Fibroblast of skin of right biceps (primary cell): ENCODE measurements at regions not wholly inside any gene's neighbourhood (a gene's known extent, or its start where the extent isn't known, plus 50 kb on each side); places are given as distances from the start of the nearest gene placed in this dataset.

Source experiments
- DNase-seq: peaks from one replicate; pipeline ENCODE4 v3.0.0-alpha.2; 2013

DNA sequence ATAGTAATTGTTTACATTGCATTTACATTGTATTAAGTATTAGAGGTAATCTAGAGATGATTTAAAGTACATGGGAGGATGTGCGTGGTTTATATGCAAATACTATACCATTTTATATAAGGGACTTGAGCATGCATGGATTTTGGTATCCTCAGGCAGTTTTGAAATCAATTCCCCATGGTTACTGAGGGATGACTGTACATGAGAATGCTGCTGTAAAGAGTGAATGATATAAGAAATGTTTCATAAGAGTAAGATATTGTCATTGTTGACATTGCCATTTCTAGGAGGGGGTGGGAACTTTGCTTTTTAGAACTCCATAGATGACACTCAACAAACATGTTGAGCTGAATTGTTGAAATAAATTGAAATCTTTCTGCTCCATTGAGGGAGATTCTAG is 185.0 kb downstream of the SEMA6A start:
- no peak for DNase-seq

DNA sequence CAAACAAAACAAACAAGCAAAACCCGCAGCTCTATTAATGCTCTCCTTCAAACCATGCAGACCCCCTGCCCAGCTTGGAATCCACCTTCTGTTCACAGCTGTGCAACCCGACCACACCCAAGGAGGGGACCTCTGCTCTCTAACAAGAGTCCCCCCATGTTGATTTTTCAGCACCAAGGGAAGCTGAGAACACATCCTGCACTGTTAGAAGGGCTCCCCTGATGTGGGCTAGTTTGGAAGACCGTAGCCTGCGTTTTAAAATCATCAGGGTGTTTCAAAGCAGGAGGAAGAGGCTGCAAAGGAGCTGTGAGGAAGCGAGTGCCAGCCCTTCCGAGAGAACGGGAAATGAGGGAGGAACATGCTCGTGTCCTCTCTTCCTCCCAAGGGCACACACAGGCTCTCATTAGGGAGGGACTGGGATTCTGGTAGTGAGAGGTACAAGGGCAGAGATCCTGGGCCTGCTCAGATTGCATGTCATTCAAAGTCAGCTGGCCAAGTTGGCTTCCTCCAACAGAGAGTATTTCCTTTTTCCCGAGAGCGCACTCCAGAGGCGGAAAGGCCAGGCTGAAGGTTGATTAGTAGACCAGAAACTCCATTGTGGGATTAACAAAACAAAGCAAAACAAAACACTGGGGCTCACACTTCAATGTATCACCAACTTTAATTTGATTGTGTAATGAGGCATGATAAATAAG is 185.9 kb downstream of the SEMA6A start:
- DNase-seq, result no peak

- DNase-seq, result no peak
These were observed 186.9 kb downstream of the SEMA6A start for GRCh38 chr5:116387738-116388137.

DNA sequence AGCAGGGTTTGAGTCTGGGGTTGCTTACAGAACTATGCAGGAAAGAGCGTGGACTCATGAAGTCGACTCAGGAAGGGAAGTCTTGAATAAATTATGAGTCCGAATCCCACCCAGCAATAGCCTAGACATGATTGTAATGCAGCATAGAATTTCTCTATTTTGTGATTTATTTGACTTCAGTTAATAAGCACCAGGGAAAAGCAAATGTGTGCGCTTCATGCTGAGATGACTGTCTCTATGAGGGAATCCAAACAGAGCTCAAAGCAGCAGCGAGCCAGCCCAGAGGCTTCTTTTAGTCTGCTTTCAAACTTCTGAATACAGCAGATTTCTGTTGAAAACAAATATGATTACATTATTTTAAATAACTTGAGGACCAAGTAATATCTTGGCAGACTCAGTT is 188.0 kb downstream of the SEMA6A start:
- no peak for DNase-seq

DNA sequence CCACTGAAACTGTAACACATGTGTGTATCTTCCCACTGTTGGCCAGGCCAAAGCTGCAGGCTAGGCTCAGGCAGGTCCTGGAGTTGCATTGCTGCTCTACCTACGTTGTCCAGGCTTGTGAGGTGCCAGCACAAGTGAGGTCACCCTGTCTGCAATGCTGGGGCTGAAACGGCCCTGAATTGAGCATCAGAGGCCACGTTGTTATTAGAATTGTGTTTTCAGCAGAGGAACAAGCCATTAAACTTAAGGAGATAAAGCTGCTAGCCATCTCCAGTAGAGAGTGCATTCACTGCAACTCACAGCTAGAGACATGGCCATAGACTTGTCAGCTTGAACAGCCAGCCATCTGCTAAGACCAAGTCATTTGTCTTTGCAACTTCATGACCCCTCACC is 191.8 kb downstream of the SEMA6A start:
- DNase-seq, result no peak

DNA sequence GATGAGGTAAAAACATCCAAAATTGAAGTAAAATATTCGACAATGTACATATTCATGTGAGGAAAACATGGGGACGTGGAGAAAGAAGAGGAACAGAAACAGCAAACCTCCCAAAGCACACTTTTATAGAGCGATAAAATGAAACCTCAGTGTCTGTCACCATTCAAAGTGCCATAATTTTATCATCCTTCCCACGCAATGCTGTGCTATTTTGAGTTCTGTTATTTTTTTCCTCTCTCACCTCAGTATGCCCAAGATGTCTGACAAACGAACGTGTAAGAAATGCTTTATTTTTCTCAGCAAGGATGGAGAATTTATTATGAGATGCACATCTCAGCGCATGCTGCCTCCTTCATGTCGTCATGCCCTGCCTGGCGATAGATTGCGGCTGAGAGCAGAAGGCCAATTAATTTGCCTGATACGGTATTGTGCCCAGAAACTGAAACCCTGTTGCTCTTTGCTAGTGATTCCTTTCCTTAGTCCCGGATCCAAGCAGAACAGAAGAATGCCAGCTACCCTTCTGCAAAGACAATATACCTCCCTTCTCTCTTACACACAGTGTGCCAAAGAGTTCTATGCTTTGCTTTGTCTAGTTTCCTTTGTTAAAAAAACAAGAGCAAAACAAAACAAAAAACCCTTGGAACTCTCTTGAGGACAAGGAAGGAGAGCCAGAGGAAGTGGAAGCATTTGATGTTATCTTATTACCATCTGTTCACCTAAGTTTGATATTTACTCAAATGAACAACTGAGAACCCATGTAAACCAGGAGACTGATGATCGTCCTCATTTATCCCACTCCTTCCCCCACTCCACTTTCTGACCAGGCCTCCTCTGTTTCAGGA is 192.4 kb downstream of the SEMA6A start:
- no peak for DNase-seq

GRCh38 chr5:116381201-116381600 is 193.4 kb downstream of the SEMA6A start:
- DNase-seq, result no peak

DNA sequence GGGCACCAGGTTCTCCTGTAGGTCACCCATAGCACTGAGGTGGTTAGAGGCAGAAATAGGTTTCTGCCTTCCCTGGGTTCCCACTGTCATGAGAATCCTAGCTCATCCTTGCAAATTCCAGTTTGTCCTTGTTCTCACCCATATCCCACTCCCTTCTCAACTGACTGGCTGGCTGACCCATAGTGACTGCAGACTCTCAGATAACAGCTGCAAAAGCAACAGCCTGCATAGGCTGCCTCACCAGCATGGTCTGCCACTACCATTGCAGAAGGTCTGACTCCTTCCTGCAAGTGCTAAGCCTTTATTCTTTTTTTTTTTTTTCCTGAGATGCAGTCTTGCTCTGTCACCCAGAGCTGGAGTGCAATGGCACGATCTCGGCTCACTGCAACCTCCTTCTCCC is 194.0 kb downstream of the SEMA6A start:
- DNase-seq, result no peak

DNA sequence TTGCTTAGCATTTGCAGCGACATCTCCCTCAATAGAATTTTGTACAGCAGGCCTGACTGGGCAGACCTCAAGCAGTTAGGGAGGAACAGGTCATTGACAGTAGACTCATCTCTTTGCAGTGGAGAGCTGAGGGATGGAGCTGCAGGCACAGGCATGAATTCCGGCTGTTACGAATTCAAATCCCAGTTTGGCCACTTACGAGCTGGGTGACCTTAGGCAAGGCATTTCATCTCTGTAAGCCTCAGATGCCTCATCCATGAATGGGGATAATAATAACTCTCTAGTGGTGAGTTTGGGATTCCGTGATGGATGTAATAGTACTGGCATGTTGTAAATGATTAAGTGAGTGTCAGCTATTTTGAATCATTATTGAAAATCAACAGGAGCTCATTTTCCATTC is 195.3 kb downstream of the SEMA6A start:
- DNase-seq, result no peak

GRCh38 chr5:116378777-116379121 is 195.9 kb downstream of the SEMA6A start:
- DNase-seq, result no peak

- DNase-seq, result no peak
These were observed 196.4 kb downstream of the SEMA6A start for GRCh38 chr5:116378007-116378776.

GRCh38 chr5:116377276-116378006 is 197.2 kb downstream of the SEMA6A start:
- DNase-seq, result no peak

- DNase-seq, result no peak
These were observed 198.7 kb downstream of the SEMA6A start for GRCh38 chr5:116375926-116376325.

GRCh38 chr5:116374434-116374852 is 200.2 kb downstream of the SEMA6A start:
- DNase-seq, result no peak

DNA sequence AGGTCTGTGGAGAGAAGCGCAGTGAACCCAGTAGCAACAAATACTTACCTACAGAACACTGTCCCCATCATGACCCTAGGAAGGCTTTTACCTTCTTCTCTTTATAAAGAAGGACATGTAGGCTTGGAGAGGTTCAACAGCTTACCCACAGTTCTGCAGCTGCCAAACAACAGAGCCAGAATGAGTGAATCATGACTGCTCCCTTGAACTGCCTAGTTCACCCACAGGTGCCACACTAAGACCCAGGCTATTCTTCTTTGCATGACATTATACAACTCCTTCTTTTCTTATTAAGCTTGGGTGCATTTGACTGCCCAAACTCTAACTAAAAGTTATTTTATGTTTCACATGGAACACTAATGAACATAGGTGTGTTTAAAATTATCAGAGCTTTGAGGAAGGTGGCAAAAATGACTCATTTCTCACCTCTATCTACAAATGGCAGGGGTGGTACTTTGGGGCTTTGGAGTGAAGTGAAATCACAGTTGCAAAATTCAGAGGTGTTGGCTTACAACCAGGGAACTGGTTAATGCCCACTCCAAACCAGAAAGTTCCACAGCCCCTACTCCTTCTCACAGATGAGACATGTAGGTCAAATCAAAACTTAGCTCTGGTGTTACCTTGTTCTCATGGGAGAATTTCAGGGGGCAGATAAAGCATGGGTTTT is 201.6 kb downstream of the SEMA6A start:
- no peak for DNase-seq

DNA sequence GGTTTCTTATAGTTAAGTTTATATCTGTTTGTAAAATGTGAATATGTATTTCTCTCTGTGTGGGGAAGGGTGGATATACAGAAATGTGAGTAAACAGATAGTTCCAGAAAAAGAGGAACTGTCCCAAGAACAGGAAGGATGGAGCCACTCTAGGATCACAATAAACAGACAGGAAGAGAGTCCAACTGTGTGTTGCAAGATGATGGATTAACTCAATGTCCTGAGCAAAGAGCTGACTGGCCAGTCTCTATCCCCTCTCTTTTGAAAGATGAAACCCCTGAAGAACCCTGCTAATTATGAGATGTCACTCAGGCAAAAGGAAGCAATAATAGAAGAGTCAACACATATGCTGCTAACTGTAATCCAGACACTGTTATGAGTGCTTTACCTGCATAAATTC is 202.7 kb downstream of the SEMA6A start:
- no peak for DNase-seq

DNA sequence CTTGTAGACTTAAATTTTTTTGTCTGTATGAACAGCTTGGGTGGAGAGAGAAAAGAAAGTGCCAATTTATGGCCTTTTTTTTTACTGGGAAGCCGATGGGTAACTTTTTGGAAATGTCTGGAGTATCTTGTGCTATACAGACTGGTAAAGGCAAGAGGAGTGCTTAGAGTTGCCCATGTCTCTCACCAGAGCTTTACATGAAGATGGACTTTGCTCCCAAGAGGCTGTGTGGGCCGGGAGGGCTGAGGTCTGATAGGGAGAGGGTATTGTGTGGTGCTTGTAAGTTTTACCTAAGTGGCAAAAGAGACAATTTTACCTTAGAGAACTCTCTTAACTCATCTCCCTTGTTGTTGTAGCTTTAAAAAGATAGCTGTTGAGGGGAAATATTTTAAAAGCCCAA is 203.2 kb downstream of the SEMA6A start:
- DNase-seq, result no peak

DNA sequence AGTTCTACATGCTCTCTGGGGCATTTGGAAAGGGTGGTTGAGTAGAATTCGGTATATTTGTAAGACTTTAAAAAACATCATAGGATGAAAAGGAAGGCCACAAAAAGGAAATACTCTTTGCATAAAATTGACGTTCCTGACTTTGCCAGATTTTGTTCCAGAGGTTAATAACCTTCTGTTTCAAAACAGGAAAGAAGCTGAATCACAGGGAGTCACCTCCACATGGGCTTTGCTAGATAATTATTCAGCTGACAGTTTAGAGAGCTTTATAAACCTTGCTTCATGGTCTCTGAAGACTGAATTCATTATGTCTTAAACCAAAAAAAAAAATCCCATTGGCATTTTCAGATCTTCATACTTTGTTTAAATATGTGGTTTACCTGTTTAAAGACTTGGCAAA is 203.7 kb downstream of the SEMA6A start:
- no peak for DNase-seq

- DNase-seq, result no peak
These were observed 204.5 kb downstream of the SEMA6A start for GRCh38 chr5:116370149-116370548.

GRCh38 chr5:116365006-116365496 is 209.6 kb downstream of the SEMA6A start:
- no peak for DNase-seq

DNA sequence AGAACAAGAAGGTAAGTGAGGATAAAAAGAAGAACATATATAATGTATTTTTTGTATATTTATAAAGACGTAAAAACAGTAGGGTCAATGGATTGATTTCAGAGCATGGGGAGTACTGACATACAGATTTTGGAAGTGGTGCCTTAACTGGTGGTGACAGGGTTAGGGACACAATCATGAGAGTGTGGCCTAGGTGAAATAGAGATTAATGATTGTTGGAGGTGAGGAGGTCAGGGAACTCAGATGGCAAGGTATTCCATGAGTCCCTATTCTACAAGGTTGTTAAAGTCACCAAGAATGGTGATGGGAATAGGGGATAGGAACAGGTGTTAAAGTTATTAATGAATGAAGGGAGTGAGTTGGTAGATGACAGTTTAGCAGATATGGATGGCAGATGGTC is 210.8 kb downstream of the SEMA6A start:
- no peak for DNase-seq

GRCh38 chr5:116361979-116362577 is 212.5 kb downstream of the SEMA6A start:
- DNase-seq, result no peak
